Epithelial cell of esophagus (primary cell): ENCODE measurements at regions not wholly inside any gene's neighbourhood (a gene's known extent, or its start where the extent isn't known, plus 50 kb on each side); places are given as distances from the start of the nearest gene placed in this dataset.

Experiments used
- DNase-seq: peaks from one replicate; pipeline ENCODE4 v3.0.0; 2010; ENCODE audit warnings: low read depth
- H3K4me3 ChIP-seq: 2 replicates; pipeline ENCODE4 v1.5.1; 2011; ENCODE audit warnings: mild to moderate bottlenecking, low read length, control low read depth
- CTCF ChIP-seq: IDR thresholded peaks from 2 replicates; pipeline ENCODE4 v1.5.1; 2011; ENCODE audit warnings: low read depth, mild to moderate bottlenecking, low read length, control low read depth, inconsistent platforms; ENCODE audit not compliant: insufficient read depth; ENCODE audit errors: missing control alignments

- TF ChIP-seq CTCF: no peak
- DNase-seq: no peak
- H3K4me3 ChIP-seq: no peak overlapping the region
Observed at GRCh38 chr6:92468066-92468465, 951.3 kb downstream of the EPHA7 start.

- no peak for TF ChIP-seq CTCF
- no peak for DNase-seq
- H3K4me3 ChIP-seq: no peak overlapping the region
Observed at GRCh38 chr6:92460133-92460532, 959.2 kb downstream of the EPHA7 start.

GRCh38 chr6:92459606-92460005 is 959.8 kb downstream of the EPHA7 start:
- DNase-seq: no peak
- no peak for TF ChIP-seq CTCF

GRCh38 chr6:92446052-92446451 is 973.3 kb downstream of the EPHA7 start:
- no peak for DNase-seq
- no peak for TF ChIP-seq CTCF
- no peak overlapping the region for H3K4me3 ChIP-seq

More at GRCh38 chr6:92459606-92460005, 959.8 kb downstream of the EPHA7 start:
- no peak overlapping the region for H3K4me3 ChIP-seq

GRCh38 chr6:92433911-92434310 is 985.4 kb downstream of the EPHA7 start:
- no peak overlapping the region for H3K4me3 ChIP-seq
- no peak for TF ChIP-seq CTCF
- DNase-seq: no peak

GRCh38 chr6:92431502-92431901 is 987.9 kb downstream of the EPHA7 start:
- no peak overlapping the region for H3K4me3 ChIP-seq
- no peak for TF ChIP-seq CTCF
- DNase-seq: no peak

- DNase-seq: no peak
Observed at GRCh38 chr6:92428448-92428847, 990.9 kb downstream of the EPHA7 start.

More at GRCh38 chr6:92428448-92428847, 990.9 kb downstream of the EPHA7 start:
- H3K4me3 ChIP-seq: no peak overlapping the region
- TF ChIP-seq CTCF: no peak
